Body of pancreas (tissue), 4 donors: ENCODE measurements at regions not wholly inside any gene's neighbourhood (a gene's known extent, or its start where the extent isn't known, plus 50 kb on each side); places are given as distances from the start of the nearest gene placed in this dataset.

Experiments used
- ATAC-seq: fragments of 150-250 bp; one replicate; pipeline ENCODE4 v1.9.1; 2016
- DNase-seq, 4 donors: peaks; one replicate each; pipeline ENCODE4 v3.0.0-alpha.2; 2019
- H3K27ac ChIP-seq, 4 donors: fragments of 200-600 bp; sonication (generic); 1 replicate in 3 of 4; 2 replicates in 1 of 4; pipeline versions ENCODE4 v1.5.1 to v1.6.1; 2016 to 2019; ENCODE audit warnings: mild to moderate bottlenecking in 1 of 4, mixed read lengths in 1 of 4, moderate library complexity in 1 of 4
- H3K27me3 ChIP-seq, 2 donors: fragments of 200-600 bp; sonication (generic); one replicate each; pipeline ENCODE4 v1.6.0; 2016; ENCODE audit warnings: mild to moderate bottlenecking in 1 of 2
- H3K36me3 ChIP-seq, 2 donors: fragments of 200-600 bp; sonication (generic); replicated peaks in 1 of 2; 2 replicates each; pipeline ENCODE4 v1.5.1; 2016; ENCODE audit warnings: low read depth in 2 of 2; ENCODE audit not compliant: insufficient read depth in 1 of 2
- H3K4me1 ChIP-seq: fragments of 200-600 bp; sonication (generic); one replicate; pipeline ENCODE4 v1.6.0; 2016
- H3K4me3 ChIP-seq, 2 donors: fragments of 200-600 bp; sonication (generic); 1 replicate in 1 of 2; 2 replicates in 1 of 2; pipeline ENCODE4 v1.5.1; 2016 to 2019
- H3K9me3 ChIP-seq, 3 donors: fragments of 200-600 bp; sonication (generic); 1 replicate in 2 of 3; 2 replicates in 1 of 3; pipeline ENCODE4 v1.5.1; 2016
- POLR2A ChIP-seq, 3 donors: fragments of 450-650 bp; IDR thresholded peaks; one replicate each; pipeline ENCODE4 v1.6.1; 2016; ENCODE audit warnings: antibody characterized with exemption in 3 of 3, mild to moderate bottlenecking in 2 of 3
- WGBS, 2 donors: methylation state at CpG; one replicate each; pipeline ENCODE4 v1.1.5; 2017; 5-methylcytosine and 5-hydroxymethylcytosine counted together
- intact Hi-C: fragments of 100-400 bp; cut with DNase I; formaldehyde crosslinking; loops from one replicate; pipeline ENCODE4 v1.15.1; 2023
- TF ChIP-seq, protein P1 (sequence below), 7 experiments: fragments of 450-650 bp in 4 of 7; fragments of 200-600 bp in 3 of 7; sonication (generic) in 3 of 7; IDR thresholded peaks; one replicate each; pipeline ENCODE4 v1.5.1; 2016 to 2019; ENCODE audit warnings: antibody characterized with exemption in 7 of 7

DNA sequence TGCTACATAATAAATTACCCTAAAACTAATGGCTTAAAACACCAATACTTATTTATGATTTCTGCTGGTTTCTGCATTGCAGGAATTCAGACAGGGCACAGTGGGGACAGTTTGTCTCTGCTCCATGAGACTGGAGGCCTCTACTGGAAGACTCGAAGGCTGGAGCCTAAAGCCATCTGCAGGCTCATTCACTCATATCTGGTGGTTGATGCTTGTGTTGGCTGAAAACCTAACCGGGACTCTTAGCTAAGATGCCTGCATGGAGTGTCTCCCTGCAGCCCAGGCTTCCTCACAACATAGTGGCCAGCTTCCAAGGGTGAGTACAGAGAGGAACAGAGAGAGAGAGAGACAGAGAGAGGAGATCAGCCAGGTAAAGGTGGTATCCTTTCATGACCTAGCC is 195.5 kb upstream of the FOXA2 start:
- TF ChIP-seq, protein P1, sequence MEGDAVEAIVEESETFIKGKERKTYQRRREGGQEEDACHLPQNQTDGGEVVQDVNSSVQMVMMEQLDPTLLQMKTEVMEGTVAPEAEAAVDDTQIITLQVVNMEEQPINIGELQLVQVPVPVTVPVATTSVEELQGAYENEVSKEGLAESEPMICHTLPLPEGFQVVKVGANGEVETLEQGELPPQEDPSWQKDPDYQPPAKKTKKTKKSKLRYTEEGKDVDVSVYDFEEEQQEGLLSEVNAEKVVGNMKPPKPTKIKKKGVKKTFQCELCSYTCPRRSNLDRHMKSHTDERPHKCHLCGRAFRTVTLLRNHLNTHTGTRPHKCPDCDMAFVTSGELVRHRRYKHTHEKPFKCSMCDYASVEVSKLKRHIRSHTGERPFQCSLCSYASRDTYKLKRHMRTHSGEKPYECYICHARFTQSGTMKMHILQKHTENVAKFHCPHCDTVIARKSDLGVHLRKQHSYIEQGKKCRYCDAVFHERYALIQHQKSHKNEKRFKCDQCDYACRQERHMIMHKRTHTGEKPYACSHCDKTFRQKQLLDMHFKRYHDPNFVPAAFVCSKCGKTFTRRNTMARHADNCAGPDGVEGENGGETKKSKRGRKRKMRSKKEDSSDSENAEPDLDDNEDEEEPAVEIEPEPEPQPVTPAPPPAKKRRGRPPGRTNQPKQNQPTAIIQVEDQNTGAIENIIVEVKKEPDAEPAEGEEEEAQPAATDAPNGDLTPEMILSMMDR (IDR thresholded peaks at IDR 0.05): no peak
- no peak for TF ChIP-seq POLR2A (IDR thresholded peaks at IDR 0.05)
- no peak for DNase-seq

DNA sequence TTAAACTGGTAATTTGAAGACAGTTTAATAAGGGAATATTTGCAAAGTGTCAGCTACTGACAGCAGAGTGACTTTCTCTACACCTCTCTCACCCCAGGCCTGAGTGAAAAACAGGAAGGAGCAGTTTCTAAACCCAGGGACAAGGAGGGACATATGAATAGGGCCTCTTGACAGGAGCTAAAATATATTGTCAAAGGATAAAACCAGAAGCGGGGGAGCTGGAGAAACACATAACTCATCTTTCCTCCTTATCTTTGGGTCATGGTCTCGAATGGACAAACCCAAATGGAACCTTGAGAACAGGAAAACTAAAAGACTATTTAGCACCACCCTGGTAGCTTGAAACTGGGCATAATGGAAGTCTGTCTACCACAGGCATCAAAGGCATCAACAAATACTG is 197.5 kb upstream of the FOXA2 start:
- no peak for TF ChIP-seq POLR2A (IDR thresholded peaks at IDR 0.05)
- TF ChIP-seq, protein P1 (IDR thresholded peaks at IDR 0.05): no peak
- 72 to 76% methylated on average over 2 of the region's 2 CpGs for WGBS, 2 donors
- Histone ChIP-seq H3K9me3 (no peaks in the 10 kb centered on the region), H3K36me3 (no peaks in the 10 kb centered on the region), H3K27ac (no peak overlapping the region), H3K4me1 (no peaks in the 10 kb centered on the region), H3K4me3 (no peak overlapping the region), H3K27me3 (no peaks in the 10 kb centered on the region)
- DNase-seq (no peak), ATAC-seq (no peak)
- intact Hi-C loops: no loop called here

More for the DNA sequence above, 195.5 kb upstream of the FOXA2 start:
- Histone ChIP-seq H3K4me3 (no peak overlapping the region), H3K27me3 (no peaks in the 10 kb centered on the region), H3K36me3 (no peaks in the 10 kb centered on the region), H3K4me1 (no peaks in the 10 kb centered on the region), H3K27ac (no peak overlapping the region), H3K9me3 (no peaks in the 10 kb centered on the region)
- ATAC-seq: no peak
- 67 to 75% methylated on average over 2 of the region's 2 CpGs for WGBS, 2 donors
- intact Hi-C loops: no loop called here

DNA sequence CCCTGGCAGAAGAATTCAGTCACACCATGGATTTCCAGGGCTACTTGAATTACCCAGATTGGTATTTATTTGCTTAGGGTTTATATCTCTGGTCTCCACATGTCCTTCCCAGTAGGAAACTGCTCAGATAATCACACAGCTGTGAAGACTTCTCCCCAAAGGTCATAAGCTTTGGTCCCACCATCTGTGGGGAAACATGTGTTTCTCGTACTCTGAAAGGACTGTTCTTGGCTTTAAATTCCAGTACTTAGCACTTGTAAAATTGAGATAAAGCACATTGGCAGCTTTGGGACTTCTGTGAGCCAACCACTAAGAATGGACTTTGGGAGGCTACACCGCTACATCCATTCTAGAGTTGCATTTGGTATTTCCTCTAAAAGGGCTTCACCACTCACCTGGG is 205.3 kb upstream of the FOXA2 start:
- TF ChIP-seq, protein P1 (IDR thresholded peaks at IDR 0.05): no peak
- no peak for TF ChIP-seq POLR2A (IDR thresholded peaks at IDR 0.05)
- intact Hi-C loops: no loop called here
- no peak overlapping the region for H3K4me3 ChIP-seq
- peaks cover 4% of the 10 kb centered on the region for H3K4me1 ChIP-seq
- no peak overlapping the region for H3K27ac ChIP-seq
- H3K36me3 ChIP-seq: no peaks in the 10 kb centered on the region
- 57 to 67% methylated on average over 2 of the region's 2 CpGs for WGBS, 2 donors
- no peak for DNase-seq
- no peaks in the 10 kb centered on the region for H3K9me3 ChIP-seq
- no peak for ATAC-seq
- no peaks in the 10 kb centered on the region for H3K27me3 ChIP-seq

DNA sequence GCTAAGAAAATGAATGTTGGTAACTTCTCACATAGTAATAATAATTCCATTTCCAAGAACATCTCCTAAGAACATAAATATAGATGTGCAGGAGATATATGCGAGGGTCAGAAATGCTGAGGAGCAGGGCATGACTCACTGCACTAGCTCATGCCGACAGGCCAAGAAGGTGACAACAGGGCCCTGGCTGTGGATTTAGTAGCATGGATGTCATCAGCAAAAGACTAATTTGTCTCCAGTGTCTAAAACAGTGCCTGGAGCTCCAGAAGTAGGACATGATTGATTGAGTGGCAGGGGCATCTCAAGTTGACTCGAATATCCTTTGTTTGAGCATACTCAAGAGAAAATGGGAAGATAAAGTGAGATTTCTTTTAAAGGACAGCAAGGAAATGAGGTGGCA is 207.0 kb upstream of the FOXA2 start:
- WGBS, 2 donors: 61 to 64% methylated on average over 3 of the region's 3 CpGs
- no peak overlapping the region for H3K27ac ChIP-seq
- H3K9me3 ChIP-seq: no peaks in the 10 kb centered on the region
- TF ChIP-seq, protein P1 (IDR thresholded peaks at IDR 0.05): no peak
- no peak for TF ChIP-seq POLR2A (IDR thresholded peaks at IDR 0.05)
- ATAC-seq (no peak), DNase-seq (no peak)
- no peak overlapping the region for H3K4me3 ChIP-seq
- H3K4me1 ChIP-seq: peaks cover 4% of the 10 kb centered on the region
- intact Hi-C loops: no loop called here
- H3K36me3 ChIP-seq: no peaks in the 10 kb centered on the region
- no peaks in the 10 kb centered on the region for H3K27me3 ChIP-seq

DNA sequence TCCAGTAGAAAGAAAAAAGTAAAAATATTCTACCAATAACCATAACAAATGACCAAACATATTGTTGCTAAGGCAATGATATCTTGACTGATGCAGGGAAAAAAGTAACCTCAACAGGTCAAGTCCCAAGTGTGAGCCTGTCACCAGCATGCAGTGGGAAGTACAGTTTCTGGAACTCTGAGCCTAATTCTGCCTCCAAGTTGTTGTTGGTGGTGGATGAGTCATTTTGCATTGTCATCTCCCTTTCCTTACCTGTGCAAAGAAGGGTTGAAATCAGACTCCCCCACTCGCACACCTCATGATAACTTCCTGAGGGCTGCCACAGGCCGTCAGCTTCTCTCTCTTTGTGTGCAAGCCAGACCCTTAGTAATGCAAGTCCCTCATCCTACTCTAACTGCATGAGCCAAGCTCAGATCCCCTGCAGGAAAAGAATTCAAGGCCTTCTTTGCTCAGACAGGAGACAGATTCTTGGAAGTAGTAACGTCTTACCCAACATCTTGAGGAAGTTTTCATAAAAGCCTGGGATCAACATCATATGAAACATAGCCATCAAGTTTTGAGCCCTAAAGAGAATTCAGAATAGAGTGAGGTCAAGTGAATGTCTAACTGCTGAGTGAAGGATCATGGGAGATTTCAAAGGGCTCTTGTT is 207.6 kb upstream of the FOXA2 start:
- H3K4me1 ChIP-seq: peaks cover 4% of the 10 kb centered on the region
- ATAC-seq: no peak
- WGBS, 2 donors: 55 to 58% methylated on average over 3 of the region's 3 CpGs
- intact Hi-C loops: no loop called here
- TF ChIP-seq POLR2A (IDR thresholded peaks at IDR 0.05): no peak
- TF ChIP-seq, protein P1 (IDR thresholded peaks at IDR 0.05): no peak
- H3K4me3 ChIP-seq: no peak overlapping the region
- no peak for DNase-seq
- H3K27me3 ChIP-seq: no peaks in the 10 kb centered on the region
- H3K9me3 ChIP-seq: no peaks in the 10 kb centered on the region
- no peaks in the 10 kb centered on the region for H3K36me3 ChIP-seq
- H3K27ac ChIP-seq: no peak overlapping the region
